HG02840 (cell line): ENCODE measurements at regions not wholly inside any gene's neighbourhood (a gene's known extent, or its start where the extent isn't known, plus 50 kb on each side); places are given as distances from the start of the nearest gene placed in this dataset.

Experiments used
- ATAC-seq: cut with Tn5 transposase; IDR thresholded peaks from one replicate; pipeline ENCODE4 v1.9.1; 2021; ENCODE audit warnings: mild to moderate bottlenecking, moderate library complexity, moderate number of reproducible peaks; ENCODE audit not compliant: unreplicated experiment, low FRiP score

- ATAC-seq = no peak
These were observed 213.7 kb upstream of the DCN start for GRCh38 chr12:91396293-91396692.

GRCh38 chr12:91395628-91396135 is 213.1 kb upstream of the DCN start:
- no peak for ATAC-seq

DNA sequence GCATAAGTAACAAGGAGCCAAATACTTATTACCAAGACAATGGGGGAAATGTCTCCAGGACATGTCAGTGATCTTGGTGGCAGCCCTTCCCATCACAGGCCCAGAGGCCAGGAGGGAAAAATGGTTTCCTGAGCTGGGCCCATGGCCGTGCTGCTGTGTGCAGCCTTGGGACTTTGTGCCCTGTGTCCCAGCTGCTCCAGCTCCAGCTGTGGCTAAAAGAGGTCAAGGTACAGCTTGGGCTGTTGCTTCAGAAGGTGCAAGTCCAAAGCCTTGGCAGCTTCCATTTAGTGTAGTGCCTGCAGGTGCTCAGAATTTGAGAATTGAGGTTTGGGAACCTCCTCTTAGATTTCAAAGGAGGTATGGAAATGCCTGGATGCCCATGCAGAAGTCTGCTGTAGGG is 212.3 kb upstream of the DCN start:
- no peak for ATAC-seq

DNA sequence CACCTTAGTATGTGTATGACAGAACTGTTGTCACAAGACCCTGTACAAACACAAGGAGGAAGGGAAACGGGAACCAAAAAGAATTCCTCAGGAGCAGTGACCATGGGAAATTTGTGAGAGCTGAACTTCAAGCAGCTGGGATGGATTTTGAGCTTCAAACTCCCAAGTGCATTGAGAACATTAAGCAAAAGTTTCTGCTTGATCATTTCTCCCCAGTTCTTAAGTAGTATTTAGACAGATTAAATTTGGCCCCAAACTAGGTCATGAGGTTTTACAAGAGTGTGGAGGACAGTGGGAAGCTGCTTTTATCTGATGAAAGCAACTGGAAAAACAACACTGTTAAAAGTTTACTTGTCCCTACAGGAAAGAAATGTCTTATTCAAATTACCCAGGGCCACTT is 206.0 kb upstream of the DCN start:
- no peak for ATAC-seq

DNA sequence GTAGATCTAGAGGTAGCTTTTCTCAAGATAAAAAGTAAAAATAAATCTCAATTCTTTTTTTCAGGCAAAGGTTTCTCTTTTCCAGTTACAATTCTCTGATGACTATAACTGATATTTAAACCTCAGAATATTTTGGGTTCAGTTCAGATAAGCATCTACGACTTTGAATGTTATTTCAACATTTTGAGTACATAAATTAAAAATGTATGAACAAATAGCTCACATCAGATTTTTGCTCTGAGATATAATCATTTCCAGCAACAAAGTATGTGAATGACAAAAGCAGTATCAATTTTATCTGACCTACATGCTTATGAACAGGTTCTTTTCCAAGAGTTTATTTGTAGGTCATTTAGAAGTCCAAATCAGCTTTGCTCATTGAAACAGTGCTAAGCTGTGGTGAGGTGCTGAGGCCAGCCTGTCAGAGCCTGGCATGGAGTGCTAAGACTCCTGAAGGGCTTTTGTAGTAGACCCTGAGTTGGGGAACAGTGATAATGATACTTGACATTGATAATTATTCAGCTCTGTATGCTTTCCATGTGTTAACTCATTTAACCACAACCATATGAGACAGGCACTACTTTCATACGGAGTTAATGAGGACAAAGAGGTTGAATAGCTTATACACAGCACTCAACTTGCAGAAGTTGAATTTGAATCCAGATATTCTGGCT is 205.0 kb upstream of the DCN start:
- ATAC-seq = no peak

DNA sequence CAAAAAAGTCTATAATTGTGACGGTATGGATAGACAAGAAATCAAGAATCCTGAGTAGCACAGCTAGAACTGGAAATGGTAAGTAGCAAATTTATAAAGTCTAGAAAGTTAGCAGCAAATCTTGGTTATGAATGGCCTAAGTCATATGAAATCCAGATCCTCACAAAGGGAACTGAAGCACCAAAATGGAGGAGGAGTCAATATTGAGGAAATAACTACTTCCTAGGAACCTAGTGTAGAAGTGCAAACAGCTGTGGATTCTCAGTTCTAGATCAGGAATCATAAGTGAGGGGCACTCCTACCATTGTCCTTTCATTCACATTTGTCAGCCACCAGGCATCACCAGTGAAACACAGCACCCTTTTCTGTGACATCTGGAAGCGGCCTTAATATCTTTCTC is 202.2 kb upstream of the DCN start:
- no peak for ATAC-seq

GRCh38 chr12:91384366-91384765 is 201.7 kb upstream of the DCN start:
- no peak for ATAC-seq

DNA sequence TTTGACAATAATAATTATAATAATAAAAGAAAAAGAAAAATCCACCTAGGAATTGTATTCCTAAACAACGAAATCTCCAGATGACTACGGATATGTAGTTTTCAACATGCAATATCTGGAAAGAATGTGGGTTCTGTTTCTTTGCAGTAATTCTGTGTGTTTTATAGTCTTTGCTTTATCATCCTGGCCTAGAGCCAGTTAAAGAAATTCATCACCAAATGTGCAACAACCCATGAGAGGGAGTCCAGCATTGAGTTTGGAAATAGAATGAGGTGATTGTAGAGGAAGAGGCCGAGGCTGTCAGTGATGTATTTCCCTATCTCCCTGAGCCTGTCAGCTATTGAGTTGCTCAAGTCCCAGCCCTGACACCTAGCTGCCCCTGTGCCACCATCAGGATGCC is 200.5 kb upstream of the DCN start:
- ATAC-seq = no peak

GRCh38 chr12:91382081-91382543 is 199.5 kb upstream of the DCN start:
- no peak for ATAC-seq

DNA sequence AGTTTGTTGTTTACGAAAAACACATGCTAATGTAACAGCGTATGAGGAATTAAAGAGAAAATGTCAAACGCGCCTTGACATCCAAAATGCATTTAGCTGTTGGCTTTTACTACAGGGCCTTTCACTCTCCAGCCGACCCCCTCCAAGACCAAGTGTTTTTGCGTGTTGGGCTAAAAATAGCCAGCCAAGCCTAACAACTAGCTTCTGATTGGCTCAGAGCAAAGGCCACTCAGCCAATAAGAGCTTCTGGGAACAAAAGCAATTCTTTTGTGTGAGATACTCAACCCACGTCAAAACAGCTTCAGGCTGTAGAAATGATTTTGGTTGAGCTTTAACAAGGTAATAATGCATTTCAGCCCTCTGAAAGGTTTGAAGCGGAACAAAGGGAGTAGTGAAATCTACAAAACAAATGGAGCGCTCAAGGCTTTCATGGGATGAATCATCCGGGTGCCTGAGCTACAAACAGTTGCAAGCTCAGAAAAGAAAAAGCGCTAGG is 198.7 kb upstream of the DCN start:
- no peak for ATAC-seq

DNA sequence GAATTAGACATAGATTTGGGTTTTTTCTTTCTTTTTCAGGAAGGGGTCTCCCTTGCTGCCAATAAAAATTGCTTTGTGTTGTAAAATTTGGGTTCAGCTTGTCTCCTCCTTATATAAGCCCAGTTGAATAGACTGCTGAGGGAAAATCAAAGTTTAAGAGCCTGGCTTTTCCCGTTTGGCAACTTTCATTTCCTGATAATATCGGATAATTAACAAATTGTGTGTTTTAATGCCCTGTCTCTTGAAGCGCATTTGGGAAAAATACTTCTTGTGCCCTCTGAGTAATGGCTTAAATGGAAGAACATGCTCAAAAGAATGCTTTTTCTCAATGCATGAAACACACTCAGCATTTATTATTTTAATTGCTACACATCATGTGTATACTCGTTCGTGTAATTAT is 198.0 kb upstream of the DCN start:
- ATAC-seq = no peak

GRCh38 chr12:91379051-91379775 is 196.6 kb upstream of the DCN start:
- ATAC-seq = no peak

- ATAC-seq = no peak
These were observed 194.8 kb upstream of the DCN start for GRCh38 chr12:91377436-91377835.

DNA sequence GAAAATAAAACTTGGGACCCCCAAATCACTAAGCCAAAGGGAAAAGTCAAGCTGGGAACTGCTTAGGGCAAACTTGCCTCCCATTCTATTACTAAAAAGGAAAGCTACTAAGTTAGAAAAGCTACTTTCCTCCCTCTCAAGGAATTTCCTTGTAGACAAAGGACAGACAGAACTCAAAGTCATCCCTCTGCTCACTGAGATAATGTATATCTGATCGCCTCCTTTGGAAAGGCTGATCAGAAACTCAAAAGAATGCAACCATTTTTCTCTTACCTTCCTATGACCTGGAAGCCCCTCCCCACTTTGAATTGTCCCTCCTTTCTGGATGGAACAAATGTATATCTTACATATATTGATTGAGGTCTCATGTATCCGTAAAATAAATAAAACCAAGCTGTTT is 190.5 kb upstream of the DCN start:
- no peak for ATAC-seq

DNA sequence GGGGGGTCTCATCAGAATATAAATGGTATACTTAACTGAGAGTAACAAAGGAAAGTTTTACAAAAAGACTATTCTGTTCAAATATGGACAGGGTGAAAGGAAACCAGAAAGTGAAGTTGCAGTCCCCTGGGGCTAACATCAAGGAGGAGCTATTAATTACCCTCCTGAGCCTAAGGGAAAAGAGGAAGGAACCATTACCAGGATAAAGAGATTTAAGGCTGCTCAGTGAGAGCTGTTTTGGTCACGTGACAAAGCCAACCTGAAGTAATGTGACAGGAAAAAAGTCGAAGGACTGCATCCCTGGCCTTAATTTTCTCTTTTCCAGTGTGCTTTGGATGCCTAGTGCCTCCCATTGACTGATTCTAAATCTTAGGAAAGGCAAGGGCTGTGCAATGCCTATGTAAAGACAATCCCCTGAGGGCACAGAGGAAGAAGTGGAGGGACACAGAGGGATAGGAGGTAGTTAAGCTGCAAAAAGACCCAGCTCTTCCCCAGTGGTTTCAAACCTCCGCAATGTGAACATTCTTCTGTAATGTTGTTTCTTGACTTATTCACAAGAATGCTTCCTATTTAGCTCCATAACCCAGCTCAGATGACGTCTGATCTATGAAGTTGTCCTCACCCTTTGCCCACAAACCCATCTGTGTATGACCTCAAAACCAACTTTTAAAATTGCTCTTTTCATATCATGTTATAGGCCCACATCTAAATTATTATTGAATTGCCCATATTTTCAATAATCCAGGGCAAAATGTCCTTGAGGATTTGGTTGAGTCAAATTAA is 187.7 kb upstream of the DCN start:
- ATAC-seq = no peak

GRCh38 chr12:91368613-91369012 is 186.0 kb upstream of the DCN start:
- ATAC-seq = no peak

DNA sequence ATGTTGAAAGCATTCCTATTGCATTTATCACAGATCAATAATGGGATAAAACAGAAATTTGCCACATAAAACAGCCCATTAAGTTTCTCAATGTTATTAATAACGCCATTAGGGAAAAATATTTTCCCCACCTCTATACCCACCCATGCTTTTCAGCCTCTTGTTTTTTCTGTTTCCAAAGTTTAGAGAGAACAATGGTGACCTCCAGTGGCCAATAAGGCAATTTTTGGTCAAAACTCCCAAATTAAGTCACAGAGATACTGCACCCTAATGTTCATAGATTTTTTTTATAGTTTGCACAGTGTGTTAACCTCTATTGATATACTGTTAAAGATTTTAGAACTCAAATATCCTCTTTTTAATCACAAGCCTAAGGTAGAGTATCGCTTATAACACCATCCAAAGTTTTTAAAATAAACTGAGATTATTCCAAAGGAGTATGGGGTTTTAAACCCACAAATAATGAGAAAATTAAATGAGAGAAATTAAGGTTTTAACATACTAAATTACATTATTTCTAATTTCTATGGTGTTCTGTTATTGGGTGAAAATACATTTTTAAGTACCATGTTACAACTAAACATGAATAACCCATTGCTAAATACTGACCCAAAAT is 184.7 kb upstream of the DCN start:
- ATAC-seq = no peak

DNA sequence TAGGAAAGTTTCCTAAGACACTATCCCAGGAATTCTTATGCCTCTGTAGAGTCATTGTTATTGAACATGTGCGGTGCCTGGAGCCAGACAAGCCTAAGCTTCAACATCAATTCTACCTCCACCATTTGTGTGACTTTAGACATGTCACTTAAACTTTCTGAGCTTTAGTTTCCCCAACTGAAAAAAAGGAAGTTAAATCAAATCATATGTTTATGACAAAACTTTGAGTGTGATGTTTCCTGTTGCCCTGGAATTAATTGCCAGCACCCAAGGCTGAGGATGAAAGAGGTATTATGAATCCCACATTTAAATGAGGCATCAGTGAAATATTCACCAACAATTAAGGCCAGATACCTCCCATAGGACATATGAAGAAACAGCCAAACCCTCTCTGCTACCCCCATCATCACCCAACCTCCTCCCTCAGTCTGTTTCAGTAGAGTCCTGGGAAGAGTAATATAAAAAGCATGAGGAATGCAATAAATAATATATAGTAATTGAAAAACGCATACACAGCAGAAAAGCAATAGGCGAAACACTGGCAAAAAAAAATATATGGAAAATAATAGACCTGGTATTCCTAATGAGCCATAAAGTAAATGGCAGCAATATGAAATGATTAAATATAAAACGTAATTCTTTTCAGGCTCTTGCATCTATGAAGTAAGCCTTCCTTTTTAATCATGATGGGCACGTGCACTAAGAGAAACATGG is 182.0 kb upstream of the DCN start:
- ATAC-seq = no peak

DNA sequence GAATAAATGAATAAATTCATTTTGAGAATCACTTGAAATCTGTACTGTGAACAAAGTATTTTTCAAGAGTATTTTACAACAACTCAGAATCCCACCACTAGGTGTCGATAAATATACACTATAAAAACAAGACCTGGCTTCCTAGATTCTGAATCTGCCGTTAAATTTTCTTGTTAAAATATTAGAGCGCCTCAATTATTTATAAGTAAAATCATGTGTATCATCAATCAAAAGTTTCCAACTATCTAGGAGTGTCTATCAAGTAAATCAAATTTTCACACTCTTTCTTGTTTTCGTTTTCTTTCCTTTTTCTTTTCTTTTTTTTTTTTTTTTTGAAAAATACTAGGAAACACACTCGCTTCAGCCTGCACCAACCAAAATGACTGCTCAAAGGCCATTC is 179.2 kb upstream of the DCN start:
- ATAC-seq = no peak

DNA sequence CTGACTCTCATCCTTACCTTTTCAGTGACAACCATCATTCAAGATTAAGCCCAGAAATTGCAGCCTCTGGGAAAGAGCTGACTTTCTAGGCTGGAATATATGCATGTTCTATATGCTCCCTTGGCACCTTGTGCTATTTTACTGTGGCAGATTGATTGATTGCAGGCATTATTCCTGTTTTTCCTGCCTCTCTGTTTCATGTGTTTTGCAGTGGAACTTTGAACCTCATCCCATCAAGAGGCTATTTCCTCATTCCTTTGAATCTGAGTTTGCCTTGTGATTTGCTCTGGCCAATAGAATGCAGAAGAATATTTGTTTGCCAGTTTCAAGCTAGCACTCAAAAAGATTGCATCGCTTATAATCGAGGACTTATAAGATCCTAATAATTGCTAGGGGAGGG is 174.8 kb upstream of the DCN start:
- ATAC-seq = no peak
